ENCODE measurements at regions not wholly inside any gene's neighbourhood (a gene's known extent, or its start where the extent isn't known, plus 50 kb on each side); places are given as distances from the start of the nearest gene placed in this dataset.

- no peak for TF ChIP-seq POLR2A (IDR thresholded peaks at IDR 0.05; ENCODE audit: low read depth, low read length)
- TF ChIP-seq POLR2AphosphoS5 (IDR thresholded peaks at IDR 0.05; ENCODE audit: low read depth, low read length): no peak
- TF ChIP-seq TAF1 (IDR thresholded peaks at IDR 0.05; ENCODE audit: low read depth, low read length): no peak
- TF ChIP-seq POU2F2 (IDR thresholded peaks at IDR 0.05; ENCODE audit: low read depth, low read length): no peak
- TF ChIP-seq SPI1 (IDR thresholded peaks at IDR 0.05; ENCODE audit: low read depth, low read length): no peak
- no peak for TF ChIP-seq PAX5 (IDR thresholded peaks at IDR 0.05; ENCODE audit: insufficient read depth, low read length, severe bottlenecking)
Observed at GRCh38 chr20:7692478-7692877, 247.8 kb downstream of the HAO1 start.

Data from GM12891 (cell line).